ENCODE measurements at regions not wholly inside any gene's neighbourhood (a gene's known extent, or its start where the extent isn't known, plus 50 kb on each side); places are given as distances from the start of the nearest gene placed in this dataset.

GRCh38 chr3:168442502-168442901 lies 346.8 kb upstream of the GOLIM4 start:
- no peaks in the 10 kb centered on the region for H3K27me3 ChIP-seq (ENCODE audit: insufficient read depth)
- no peak overlapping the region for H2AFZ ChIP-seq (ENCODE audit: low read depth)
- TF ChIP-seq GATA2 (CRISPR knock-in tag; IDR thresholded peaks at IDR 0.05) (no peak), TCF12 (IDR thresholded peaks at IDR 0.05) (no peak), RFX5 (IDR thresholded peaks at IDR 0.05; ENCODE audit: low read length) (no peak), ZBTB33 (IDR thresholded peaks at IDR 0.05; ENCODE audit: borderline replicate concordance, low read depth) (no peak), ELF1 (IDR thresholded peaks at IDR 0.05) (no peak), REST (IDR thresholded peaks at IDR 0.05; ENCODE audit: low read depth, low read length) (no peak), MXI1 (IDR thresholded peaks at IDR 0.05; ENCODE audit: low read depth, low read length) (no peak), EP300 (IDR thresholded peaks at IDR 0.05; ENCODE audit: borderline replicate concordance in 1 of 2, low read depth in 1 of 2, low read length in 1 of 2) (no peak), CTCF (IDR thresholded peaks at IDR 0.05) (no peak), USF2 (IDR thresholded peaks at IDR 0.05; ENCODE audit: borderline replicate concordance, low read depth, low read length) (no peak), RCOR1 (IDR thresholded peaks at IDR 0.05; ENCODE audit: low read length) (no peak), NRF1 (IDR thresholded peaks at IDR 0.05; ENCODE audit: low read depth, low read length) (no peak), GABPA (IDR thresholded peaks at IDR 0.05; ENCODE audit: low read depth) (no peak), MAX (IDR thresholded peaks at IDR 0.05; ENCODE audit: low read depth) (no peak), PBX3 (IDR thresholded peaks at IDR 0.05) (no peak), TAF1 (IDR thresholded peaks at IDR 0.05; ENCODE audit: borderline replicate concordance, low read depth, low read length) (no peak), USF1 (IDR thresholded peaks at IDR 0.05; ENCODE audit: borderline replicate concordance, low read depth) (no peak)
- no peaks in the 10 kb centered on the region for H3K79me2 ChIP-seq (ENCODE audit: insufficient read depth)
- no peaks in the 10 kb centered on the region for H3K36me3 ChIP-seq (replicated peaks in 1 of 2; ENCODE audit: control insufficient read depth in 1 of 2, insufficient read depth in 2 of 2, low read length in 1 of 2)
- no peak overlapping the region for H3K4me2 ChIP-seq
- ChIA-PET POLR2A (no interaction called here), CTCF (no interaction called here)
- H3K4me1 ChIP-seq (ENCODE audit: control insufficient read depth in 1 of 2, insufficient read depth in 2 of 2, low read depth in 1 of 2, low read length in 1 of 2) = no peaks in the 10 kb centered on the region
- H3K9me2 ChIP-seq = no peaks in the 10 kb centered on the region
- H3K9ac ChIP-seq = no peak overlapping the region
- WGBS (ENCODE audit: low lambda C conversion rate) = 19% methylated on average over 2 of the region's 2 CpGs
- no peaks in the 10 kb centered on the region for H3F3A ChIP-seq (replicated peaks; ENCODE audit: insufficient read depth)
- H3K27ac ChIP-seq (ENCODE audit: low read depth in 2 of 2, low read length in 1 of 2) = no peak overlapping the region
- no peak for DNase-seq
- H3K4me3 ChIP-seq (ENCODE audit: low read depth in 2 of 2, low read length in 1 of 2) = no peak overlapping the region
- H4K20me1 ChIP-seq (ENCODE audit: insufficient read depth) = no peaks in the 10 kb centered on the region
- H3K9me3 ChIP-seq = no peaks in the 10 kb centered on the region

Measured in SK-N-SH (cell line).